GM12865 (cell line): ENCODE measurements at regions not wholly inside any gene's neighbourhood (a gene's known extent, or its start where the extent isn't known, plus 50 kb on each side); places are given as distances from the start of the nearest gene placed in this dataset.

Experiments
- DNase-seq: peaks from one replicate; pipeline ENCODE4 v3.0.0; 2010; ENCODE audit warnings: low read depth
- H3K4me3 ChIP-seq: 2 replicates; pipeline ENCODE4 v1.5.1; 2011; ENCODE audit warnings: mild to moderate bottlenecking, low read depth, low read length, control low read depth
- TF ChIP-seq, protein P1 (sequence below): IDR thresholded peaks from 2 replicates; pipeline ENCODE4 v1.5.1; 2011; ENCODE audit warnings: low read length, control low read depth, low read depth, inconsistent platforms; ENCODE audit not compliant: insufficient read depth; ENCODE audit errors: missing control alignments

DNA sequence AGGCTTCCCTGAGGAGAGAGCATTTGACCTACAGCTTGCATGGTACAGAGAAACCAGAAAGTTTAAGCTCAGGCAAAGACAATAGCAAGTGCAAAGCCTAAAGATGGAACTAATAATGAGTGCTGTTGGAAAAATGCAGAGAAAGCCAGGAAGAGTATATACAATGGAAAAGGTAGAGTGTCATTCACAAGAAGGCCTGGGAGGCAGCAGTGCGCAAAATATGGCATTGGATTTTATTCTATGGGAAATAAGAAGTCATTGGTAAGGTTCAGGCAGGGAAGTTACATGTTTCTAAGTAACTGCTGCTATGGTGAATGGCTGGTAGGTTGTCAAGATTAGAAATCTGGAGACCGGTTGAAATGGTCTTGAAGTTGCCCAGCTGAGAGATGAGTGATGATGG, 2167.3 kb upstream of the CELF4 start:
- TF ChIP-seq, protein P1, sequence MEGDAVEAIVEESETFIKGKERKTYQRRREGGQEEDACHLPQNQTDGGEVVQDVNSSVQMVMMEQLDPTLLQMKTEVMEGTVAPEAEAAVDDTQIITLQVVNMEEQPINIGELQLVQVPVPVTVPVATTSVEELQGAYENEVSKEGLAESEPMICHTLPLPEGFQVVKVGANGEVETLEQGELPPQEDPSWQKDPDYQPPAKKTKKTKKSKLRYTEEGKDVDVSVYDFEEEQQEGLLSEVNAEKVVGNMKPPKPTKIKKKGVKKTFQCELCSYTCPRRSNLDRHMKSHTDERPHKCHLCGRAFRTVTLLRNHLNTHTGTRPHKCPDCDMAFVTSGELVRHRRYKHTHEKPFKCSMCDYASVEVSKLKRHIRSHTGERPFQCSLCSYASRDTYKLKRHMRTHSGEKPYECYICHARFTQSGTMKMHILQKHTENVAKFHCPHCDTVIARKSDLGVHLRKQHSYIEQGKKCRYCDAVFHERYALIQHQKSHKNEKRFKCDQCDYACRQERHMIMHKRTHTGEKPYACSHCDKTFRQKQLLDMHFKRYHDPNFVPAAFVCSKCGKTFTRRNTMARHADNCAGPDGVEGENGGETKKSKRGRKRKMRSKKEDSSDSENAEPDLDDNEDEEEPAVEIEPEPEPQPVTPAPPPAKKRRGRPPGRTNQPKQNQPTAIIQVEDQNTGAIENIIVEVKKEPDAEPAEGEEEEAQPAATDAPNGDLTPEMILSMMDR = no peak
- no peak for DNase-seq
- H3K4me3 ChIP-seq = no peak overlapping the region

DNA sequence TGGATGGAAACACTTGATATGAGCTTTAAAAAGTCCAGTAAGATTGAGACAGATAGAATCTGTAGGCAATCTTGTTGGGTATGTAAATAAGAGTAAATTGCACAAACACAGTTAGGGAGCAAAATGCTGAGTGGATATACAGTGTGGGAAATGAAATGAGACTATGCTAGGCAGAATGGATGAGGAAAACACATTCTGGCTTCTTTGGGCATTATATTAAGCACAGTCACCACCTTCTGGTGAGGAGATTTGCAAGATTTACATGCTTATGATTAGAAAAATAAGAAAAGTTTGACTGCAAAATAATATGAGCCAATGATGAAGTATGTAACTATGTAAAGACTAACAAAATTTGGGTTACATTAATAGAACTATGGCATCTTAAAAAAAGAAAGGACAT, 2165.0 kb upstream of the CELF4 start:
- TF ChIP-seq, protein P1 = no peak
- H3K4me3 ChIP-seq = no peak overlapping the region
- DNase-seq = no peak

DNA sequence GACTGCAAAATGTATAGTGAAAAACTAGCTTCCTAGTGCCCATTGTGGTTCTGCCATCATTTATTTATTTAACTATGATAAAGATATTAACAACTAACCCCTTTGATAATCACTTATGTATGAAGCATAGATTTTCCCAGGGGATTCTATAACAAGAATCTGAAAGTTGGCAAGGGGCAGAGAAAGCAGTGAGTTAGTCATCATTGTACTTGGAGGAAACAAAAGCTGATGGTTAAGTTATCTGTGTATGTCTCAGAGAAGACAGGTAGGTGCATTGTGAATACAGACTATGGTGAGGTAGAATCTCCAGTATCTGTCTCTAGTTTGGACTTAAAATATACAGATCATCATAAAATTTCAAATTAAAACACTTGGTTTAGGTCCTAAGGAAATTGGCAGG, 2159.1 kb upstream of the CELF4 start:
- TF ChIP-seq, protein P1 = no peak
- DNase-seq = no peak
- no peak overlapping the region for H3K4me3 ChIP-seq

DNA sequence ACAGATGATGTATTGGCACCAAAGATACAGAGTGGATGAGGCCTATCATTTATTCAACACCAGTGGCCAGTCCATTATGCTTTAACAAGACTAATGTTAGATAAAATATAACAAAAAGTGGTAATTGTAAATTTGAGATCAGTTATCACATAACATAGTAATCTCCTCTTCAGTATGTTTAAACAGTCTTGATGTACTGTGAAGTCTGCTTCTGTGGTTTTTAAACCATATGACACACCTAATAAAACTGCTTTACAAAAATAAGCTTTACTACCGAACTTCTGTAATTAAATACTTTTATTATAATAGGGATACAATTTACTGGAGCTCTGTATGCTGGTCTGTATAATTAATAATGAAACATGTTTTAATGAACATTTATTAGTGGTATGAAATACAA, 2156.1 kb upstream of the CELF4 start:
- no peak for DNase-seq

DNA sequence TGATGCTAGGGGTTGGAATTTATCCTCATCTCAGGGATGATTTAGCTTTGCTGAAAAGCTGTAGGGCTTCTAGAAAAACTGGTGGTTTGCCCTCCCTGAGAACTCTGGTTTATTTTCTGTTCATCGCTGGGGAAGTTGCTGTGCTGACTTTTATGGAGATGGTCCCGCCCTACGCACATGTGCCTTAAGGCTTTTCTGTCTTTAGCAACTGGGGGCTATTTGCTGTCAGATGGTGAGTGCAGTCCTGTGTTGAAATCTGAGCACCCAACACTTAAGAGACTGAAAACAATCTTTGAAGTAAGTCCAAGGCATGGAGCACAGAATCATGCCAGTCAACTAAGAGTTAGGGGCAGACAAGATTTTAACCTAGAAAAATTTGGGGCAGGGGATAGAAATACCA, 2148.4 kb upstream of the CELF4 start:
- H3K4me3 ChIP-seq = no peak overlapping the region
- TF ChIP-seq, protein P1 = no peak
- DNase-seq = no peak

More for the DNA sequence above, 2156.1 kb upstream of the CELF4 start:
- TF ChIP-seq, protein P1 = no peak
- H3K4me3 ChIP-seq = no peak overlapping the region

DNA sequence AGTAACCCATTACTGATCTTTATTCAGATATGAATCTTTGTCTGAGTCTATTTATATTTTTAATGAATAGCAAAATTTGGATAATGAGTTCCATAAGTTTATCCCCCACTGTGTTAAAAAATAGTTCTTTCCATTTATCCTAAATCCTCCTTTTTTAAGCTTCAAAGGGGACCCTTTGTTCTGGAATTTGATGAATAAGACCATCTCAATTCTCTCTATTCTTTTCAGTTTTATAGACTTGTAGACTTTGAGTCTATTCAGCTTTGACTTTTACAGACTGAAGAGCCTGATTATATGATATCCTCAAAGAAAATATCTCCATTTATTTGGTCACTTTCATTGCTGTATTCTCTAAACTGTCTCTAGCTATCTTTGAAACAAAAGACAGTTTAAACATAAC, 2146.1 kb upstream of the CELF4 start:
- TF ChIP-seq, protein P1 = no peak
- no peak for DNase-seq

DNA sequence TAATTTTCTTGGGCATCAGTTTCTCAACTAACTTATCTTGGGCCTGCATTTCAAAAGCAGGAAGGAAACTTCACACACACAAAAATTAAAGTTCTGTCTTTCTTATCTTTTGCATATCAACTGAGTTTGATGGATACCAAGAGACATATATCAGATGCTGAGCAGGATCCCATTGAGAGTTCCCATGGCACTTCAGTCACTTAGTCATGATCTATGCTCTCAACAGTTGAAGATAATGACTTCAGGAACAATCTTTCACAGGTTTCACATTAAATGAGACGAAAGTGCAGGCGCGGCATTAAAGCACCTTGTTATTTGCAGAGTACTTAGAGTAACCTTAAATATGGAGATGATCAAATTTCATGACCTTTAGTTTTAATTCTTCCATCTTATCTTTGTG, 2139.8 kb upstream of the CELF4 start:
- no peak overlapping the region for H3K4me3 ChIP-seq
- TF ChIP-seq, protein P1 = no peak
- no peak for DNase-seq

More for the DNA sequence above, 2146.1 kb upstream of the CELF4 start:
- no peak overlapping the region for H3K4me3 ChIP-seq
